ENCODE measurements at regions not wholly inside any gene's neighbourhood (a gene's known extent, or its start where the extent isn't known, plus 50 kb on each side); places are given as distances from the start of the nearest gene placed in this dataset.

- Histone ChIP-seq H3K4me1 (ENCODE audit: control insufficient read depth, insufficient read depth, low read length) (no peaks in the 10 kb centered on the region), H3K36me3 (ENCODE audit: control insufficient read depth, insufficient read depth, low read length) (no peaks in the 10 kb centered on the region), H3K27me3 (ENCODE audit: control insufficient read depth, insufficient read depth, low read length, poor library complexity, severe bottlenecking) (no peaks in the 10 kb centered on the region), H3K9ac (ENCODE audit: extremely low read depth, low read length, poor library complexity, severe bottlenecking) (no peak overlapping the region), H3K4me3 (ENCODE audit: low read length) (no peak overlapping the region), H3K27ac (ENCODE audit: low read depth, low read length) (no peak overlapping the region), H3K9me3 (ENCODE audit: control insufficient read depth, low read length) (no peaks in the 10 kb centered on the region)
- WGBS, 2 experiments (ENCODE audit: insufficient coverage in 1 of 2, insufficient read length in 1 of 2) = 94% methylated on average over 1 of the region's 1 CpG; no CpG with 5 or more reads in 1 of the 2 experiments
- H3K4me1 Mint-ChIP-seq = no peaks in the 10 kb centered on the region
- H3K36me3 Mint-ChIP-seq (ENCODE audit: low read depth) = no peaks in the 10 kb centered on the region
- H3K27ac Mint-ChIP-seq = no peak overlapping the region
- H3K27me3 Mint-ChIP-seq (ENCODE audit: insufficient read depth) = no peaks in the 10 kb centered on the region
- no peak overlapping the region for H3K4me3 Mint-ChIP-seq
- DNase-seq = no peak
- H3K9me3 Mint-ChIP-seq = no peaks in the 10 kb centered on the region
- no peak for TF ChIP-seq CTCF (conservative IDR thresholded peaks at IDR 0.05)
Observed at GRCh38 chr1:194151056-194151455, 964.6 kb upstream of the B3GALT2 start.

GRCh38 chr1:194150242-194150641 lies 963.8 kb upstream of the B3GALT2 start:
- Histone ChIP-seq H3K9me3 (ENCODE audit: control insufficient read depth, low read length) (no peaks in the 10 kb centered on the region), H3K27ac (ENCODE audit: low read depth, low read length) (no peak overlapping the region), H3K36me3 (ENCODE audit: control insufficient read depth, insufficient read depth, low read length) (no peaks in the 10 kb centered on the region), H3K4me1 (ENCODE audit: control insufficient read depth, insufficient read depth, low read length) (no peaks in the 10 kb centered on the region), H3K27me3 (ENCODE audit: control insufficient read depth, insufficient read depth, low read length, poor library complexity, severe bottlenecking) (no peaks in the 10 kb centered on the region), H3K9ac (ENCODE audit: extremely low read depth, low read length, poor library complexity, severe bottlenecking) (no peak overlapping the region), H3K4me3 (ENCODE audit: low read length) (no peak overlapping the region)
- Mint-ChIP-seq H3K9me3 (no peaks in the 10 kb centered on the region), H3K27ac (no peak overlapping the region), H3K36me3 (ENCODE audit: low read depth) (no peaks in the 10 kb centered on the region), H3K27me3 (ENCODE audit: insufficient read depth) (no peaks in the 10 kb centered on the region), H3K4me3 (no peak overlapping the region), H3K4me1 (no peaks in the 10 kb centered on the region)
- DNase-seq = no peak
- TF ChIP-seq CTCF (conservative IDR thresholded peaks at IDR 0.05) = no peak

GRCh38 chr1:194133152-194133551 lies 946.7 kb upstream of the B3GALT2 start:
- Mint-ChIP-seq H3K4me3 (no peak overlapping the region), H3K36me3 (ENCODE audit: low read depth) (no peaks in the 10 kb centered on the region), H3K27ac (no peak overlapping the region), H3K27me3 (ENCODE audit: insufficient read depth) (no peaks in the 10 kb centered on the region), H3K4me1 (no peaks in the 10 kb centered on the region), H3K9me3 (no peaks in the 10 kb centered on the region)
- no peak for DNase-seq
- WGBS, 2 experiments (ENCODE audit: insufficient coverage in 1 of 2, insufficient read length in 1 of 2) = 80 to 95% methylated on average over 1 to 2 of the region's 2 CpGs
- Histone ChIP-seq H3K27ac (ENCODE audit: low read depth, low read length) (no peak overlapping the region), H3K36me3 (ENCODE audit: control insufficient read depth, insufficient read depth, low read length) (no peaks in the 10 kb centered on the region), H3K9ac (ENCODE audit: extremely low read depth, low read length, poor library complexity, severe bottlenecking) (no peak overlapping the region), H3K4me3 (ENCODE audit: low read length) (no peak overlapping the region), H3K27me3 (ENCODE audit: control insufficient read depth, insufficient read depth, low read length, poor library complexity, severe bottlenecking) (no peaks in the 10 kb centered on the region), H3K4me1 (ENCODE audit: control insufficient read depth, insufficient read depth, low read length) (no peaks in the 10 kb centered on the region), H3K9me3 (ENCODE audit: control insufficient read depth, low read length) (no peaks in the 10 kb centered on the region)
- TF ChIP-seq CTCF (conservative IDR thresholded peaks at IDR 0.05) = no peak
